K562 (cell line): ENCODE measurements at regions not wholly inside any gene's neighbourhood (a gene's known extent, or its start where the extent isn't known, plus 50 kb on each side); places are given as distances from the start of the nearest gene placed in this dataset.

Experiments
- ATAC-seq: fragments of 200-7000 bp; cut with Tn5 transposase; 3 replicates; pipeline ENCODE4 v1.9.1; 2020; ENCODE audit warnings: moderate library complexity
- BruUV-seq: library from RNA; stranded (reverse); fragments of 400-500 nt; replicated peaks from 2 replicates; lab custom pipeline; 2021; lab: Mats Ljungman, UMichigan
- CTCF ChIA-PET: fragments of 300-600 bp; formaldehyde crosslinking; extraction: SDS; loops from one replicate; lab custom pipeline; 2021; ENCODE audit warnings: low intra/inter-chr PET ratio; lab: Yijun Ruan, JAX
- POLR2A ChIA-PET: fragments of 300-600, 350-650 bp; sonication (Branson Sonifier 250); formaldehyde crosslinking; extraction: SDS; loops from one replicate; lab custom pipeline; 2021; ENCODE audit warnings: antibody characterized with exemption, inconsistent platforms; lab: Yijun Ruan, JAX
- DNase-seq, 4 experiments: peaks; one replicate each; pipeline versions ENCODE4 v3.0.0 to v3.0.0-alpha.2; 2011 to 2018; ENCODE audit warnings: low spot score in 3 of 4, mixed read lengths in 3 of 4; ENCODE audit errors: extremely low read depth in 1 of 4
- FAIRE-seq: peaks from 2 replicates; lab custom pipeline; 2011; peaks lifted over from hg19 to GRCh38; lab: Jason Lieb, UNC
- H2AFZ ChIP-seq: 2 replicates; pipeline ENCODE4 v1.6.0; 2011; ENCODE audit warnings: low read depth, low read length, control low read depth, inconsistent platforms
- H3K27ac ChIP-seq: fragments of 200-600 bp; 3 replicates; pipeline ENCODE4 v1.8.0; 2011; ENCODE audit warnings: low read depth, mild to moderate bottlenecking, control low read depth, inconsistent platforms, low read length, moderate library complexity, mixed read lengths; ENCODE audit errors: extremely low read depth
- H3K27me3 ChIP-seq, 2 experiments: fragments of 300-600 bp in 1 of 2; 2 replicates in 1 of 2; 3 replicates in 1 of 2; pipeline versions ENCODE4 v1.6.0 to v1.8.0; 2011; ENCODE audit warnings: inconsistent platforms in 2 of 2, low read length in 2 of 2, mild to moderate bottlenecking in 1 of 2, mixed read lengths in 1 of 2, moderate library complexity in 1 of 2; ENCODE audit not compliant: control insufficient read depth in 2 of 2, insufficient read depth in 2 of 2
- H3K36me3 ChIP-seq: fragments of 300-600 bp; 3 replicates; pipeline ENCODE4 v1.8.0; 2011; ENCODE audit warnings: mild to moderate bottlenecking, low read length, inconsistent platforms; ENCODE audit not compliant: control insufficient read depth, insufficient read depth
- H3K4me1 ChIP-seq, 2 experiments: fragments of 200-600 bp in 1 of 2; replicated peaks in 1 of 2; 2 replicates in 1 of 2; 3 replicates in 1 of 2; pipeline versions ENCODE4 v1.5.1 to v1.8.0; 2011; ENCODE audit warnings: inconsistent platforms in 2 of 2, low read length in 2 of 2, mild to moderate bottlenecking in 1 of 2, mixed read lengths in 1 of 2, moderate library complexity in 1 of 2; ENCODE audit not compliant: control insufficient read depth in 2 of 2, insufficient read depth in 2 of 2
- H3K4me2 ChIP-seq: 2 replicates; pipeline ENCODE4 v1.6.1; 2011; ENCODE audit warnings: low read length, control low read depth, inconsistent platforms, mixed read lengths; ENCODE audit not compliant: insufficient read depth
- H3K4me3 ChIP-seq: fragments of 200-600 bp; sonication (generic), shearing (Covaris generic); 2 replicates; pipeline ENCODE4 v1.5.1; 2016; ENCODE audit warnings: control low read depth, inconsistent platforms
- H3K79me2 ChIP-seq: fragments of 200-600 bp; 3 replicates; pipeline ENCODE4 v1.8.0; 2011; ENCODE audit warnings: low read length, inconsistent platforms; ENCODE audit not compliant: control insufficient read depth, insufficient read depth
- H3K9ac ChIP-seq, 2 experiments: 2 replicates each; pipeline versions ENCODE4 v1.6.0 to v1.6.1; 2011; ENCODE audit warnings: low read depth in 2 of 2, low read length in 2 of 2, control low read depth in 1 of 2, inconsistent platforms in 1 of 2, mild to moderate bottlenecking in 1 of 2, mixed read lengths in 1 of 2; ENCODE audit not compliant: insufficient read depth in 1 of 2
- H3K9me1 ChIP-seq: one replicate; pipeline ENCODE4 v1.6.0; 2011; ENCODE audit warnings: inconsistent platforms, mild to moderate bottlenecking, low read length, moderate library complexity; ENCODE audit not compliant: control insufficient read depth, insufficient read depth
- H3K9me3 ChIP-seq: replicated peaks from 2 replicates; pipeline ENCODE4 v1.5.1; 2011; ENCODE audit warnings: low read depth, low read length, inconsistent platforms; ENCODE audit not compliant: control insufficient read depth, insufficient read depth
- H4K20me1 ChIP-seq: replicated peaks from 2 replicates; pipeline ENCODE4 v1.6.1; 2011; ENCODE audit warnings: low read length, inconsistent platforms, mixed read lengths; ENCODE audit not compliant: control insufficient read depth, insufficient read depth
- DMBX1 ChIP-seq: fragments of 250-450 bp; sonication (Bioruptor Pico); IDR thresholded peaks from 2 replicates; pipeline ENCODE4 v1.8.0; 2022; ENCODE audit warnings: inconsistent platforms, mild to moderate bottlenecking, moderate library complexity, borderline replicate concordance
- GATAD2B ChIP-seq: fragments of 450-650 bp; IDR thresholded peaks from 2 replicates; pipeline ENCODE4 v1.6.1; 2017; ENCODE audit warnings: mild to moderate bottlenecking, borderline replicate concordance
- MYC ChIP-seq, 2 experiments: fragments of 250-450 bp in 1 of 2; sonication (Bioruptor Pico) in 1 of 2; IDR thresholded peaks; 2 replicates each; pipeline versions ENCODE4 v1.5.1 to v1.6.1; 2012 to 2021; ENCODE audit warnings: low read depth in 2 of 2, borderline replicate concordance in 1 of 2, improper control_type of control experiment in 1 of 2, low read length in 1 of 2, mild to moderate bottlenecking in 1 of 2, moderate library complexity in 1 of 2
- PTRF ChIP-seq: fragments of 450-650 bp; IDR thresholded peaks from 2 replicates; pipeline ENCODE4 v1.6.1; 2016; ENCODE audit warnings: mild to moderate bottlenecking, missing genetic modification characterization, missing compliant biosample characterization
- ZNF184 ChIP-seq: sonication (generic); formaldehyde crosslinking; IDR thresholded peaks from 2 replicates; pipeline ENCODE4 v1.5.0; 2020; ENCODE audit warnings: missing genetic modification reagents
- WGBS: fragments of 100-300 bp; shearing (Covaris generic); methylation state at CpG from one replicate; pipeline ENCODE4 v1.1.6; 2016; ENCODE audit warnings: low coverage, mixed read lengths; ENCODE audit not compliant: insufficient coverage; ENCODE audit errors: missing lambda C conversion rate; 5-methylcytosine and 5-hydroxymethylcytosine counted together
- in situ Hi-C: fragments of 300-500 bp; cut with MboI; formaldehyde crosslinking; loops from 4 replicates; pipeline ENCODE4 v1.15.0; 2018; ENCODE audit warnings: inconsistent platforms, mixed read lengths
- intact Hi-C: fragments of 100-400 bp; cut with micrococcal nuclease; formaldehyde crosslinking; loops from 2 replicates; pipeline ENCODE4 v1.14.2; 2022
- TF ChIP-seq, protein P1 (sequence below), 2 experiments: IDR thresholded peaks in 1 of 2; conservative IDR thresholded peaks in 1 of 2; 2 replicates each; pipeline ENCODE4 v1.6.1; 2016; ENCODE audit warnings: low read depth in 2 of 2, mild to moderate bottlenecking in 1 of 2, missing compliant biosample characterization in 1 of 2, missing genetic modification characterization in 1 of 2, moderate library complexity in 1 of 2
- TF ChIP-seq, protein P2 (sequence below): sonication (generic); formaldehyde crosslinking; IDR thresholded peaks from 2 replicates; pipeline ENCODE4 v1.9.0; 2022; ENCODE audit warnings: mild to moderate bottlenecking, missing genetic modification reagents

DNA sequence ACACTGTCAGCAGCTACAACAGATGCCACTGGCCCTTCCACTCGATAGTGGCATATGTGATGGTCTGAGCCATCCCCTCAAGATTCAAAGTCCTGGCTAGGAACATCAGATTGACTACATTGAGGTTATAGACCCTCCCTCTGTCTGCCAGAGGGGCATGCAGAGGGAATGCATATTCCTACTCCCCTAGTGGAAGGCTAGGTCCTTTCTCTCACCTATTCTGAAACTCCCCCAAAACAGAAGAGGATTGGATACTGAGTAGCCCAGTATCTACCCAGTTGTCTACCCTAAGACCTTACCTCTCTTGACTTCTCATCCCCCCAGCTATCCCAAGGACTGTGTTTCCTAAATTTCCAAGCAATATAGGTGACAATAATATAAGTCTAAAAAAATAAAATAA, 78.5 kb upstream of the PDE4D start:
- FAIRE-seq (no peak), DNase-seq (no peak), ATAC-seq (no peak)
- TF ChIP-seq DMBX1 (CRISPR knock-in tag) (no peak), MYC (IDR thresholded peaks at IDR 0.05; ENCODE audit: low read depth, low read length) (no peak), MYC (CRISPR knock-in tag; IDR thresholded peaks at IDR 0.05; ENCODE audit: borderline replicate concordance, low read depth) (no peak), GATAD2B (no peak), ZNF184 (CRISPR knock-in tag) (no peak), PTRF (no peak)
- TF ChIP-seq, protein P1, sequence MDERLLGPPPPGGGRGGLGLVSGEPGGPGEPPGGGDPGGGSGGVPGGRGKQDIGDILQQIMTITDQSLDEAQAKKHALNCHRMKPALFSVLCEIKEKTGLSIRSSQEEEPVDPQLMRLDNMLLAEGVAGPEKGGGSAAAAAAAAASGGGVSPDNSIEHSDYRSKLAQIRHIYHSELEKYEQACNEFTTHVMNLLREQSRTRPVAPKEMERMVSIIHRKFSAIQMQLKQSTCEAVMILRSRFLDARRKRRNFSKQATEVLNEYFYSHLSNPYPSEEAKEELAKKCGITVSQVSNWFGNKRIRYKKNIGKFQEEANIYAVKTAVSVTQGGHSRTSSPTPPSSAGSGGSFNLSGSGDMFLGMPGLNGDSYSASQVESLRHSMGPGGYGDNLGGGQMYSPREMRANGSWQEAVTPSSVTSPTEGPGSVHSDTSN (CRISPR knock-in tag; IDR thresholded peaks at IDR 0.05; ENCODE audit: low read depth): no peak
- TF ChIP-seq, protein P1 (tag; conservative IDR thresholded peaks at IDR 0.05; ENCODE audit: low read depth): no peak
- TF ChIP-seq, protein P2, sequence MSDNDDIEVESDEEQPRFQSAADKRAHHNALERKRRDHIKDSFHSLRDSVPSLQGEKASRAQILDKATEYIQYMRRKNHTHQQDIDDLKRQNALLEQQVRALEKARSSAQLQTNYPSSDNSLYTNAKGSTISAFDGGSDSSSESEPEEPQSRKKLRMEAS (CRISPR knock-in tag): no peak
- Histone ChIP-seq H3K27ac (no peak overlapping the region), H3K9ac (no peak overlapping the region), H3K4me3 (no peak overlapping the region), H3K27me3 (no peaks in the 10 kb centered on the region), H3K36me3 (no peaks in the 10 kb centered on the region), H4K20me1 (no peaks in the 10 kb centered on the region), H3K4me2 (no peak overlapping the region), H3K4me1 (no peaks in the 10 kb centered on the region), H2AFZ (no peak overlapping the region), H3K79me2 (no peaks in the 10 kb centered on the region), H3K9me3 (peaks cover 5% of the 10 kb centered on the region; the same call in 1 of the 2 replicates), H3K9me1 (no peaks in the 10 kb centered on the region)
- intact Hi-C loops: no loop called here
- ChIA-PET CTCF (no interaction called here), POLR2A (no interaction called here)
- in situ Hi-C loops: no loop called here
- WGBS: 0% methylated on average over 1 of the region's 1 CpG
- no TSS peak for BruUV-seq
